ENCODE measurements at regions not wholly inside any gene's neighbourhood (a gene's known extent, or its start where the extent isn't known, plus 50 kb on each side); places are given as distances from the start of the nearest gene placed in this dataset.

- Mint-ChIP-seq H3K27me3 (ENCODE audit: low read depth) (no peaks in the 10 kb centered on the region), H3K36me3 (ENCODE audit: low read depth) (no peaks in the 10 kb centered on the region), H3K27ac (no peak overlapping the region), H3K4me3 (no peak overlapping the region), H3K4me1 (ENCODE audit: low read depth) (no peaks in the 10 kb centered on the region), H3K9me3 (ENCODE audit: insufficient read depth) (no peaks in the 10 kb centered on the region)
- ATAC-seq (no peak), DNase-seq (no peak)
- POLR2A ChIA-PET, result no interaction called here
- CTCF ChIA-PET, result interaction anchor here (0.6 kb wide), 1 partner anchor 694 kb away, joined by 4 read pairs; no protein-coding TSS in a partner anchor
Observed at GRCh38 chr2:164068063-164068462, 332.3 kb upstream of the FIGN start.

- Mint-ChIP-seq H3K27ac (no peak overlapping the region), H3K27me3 (ENCODE audit: low read depth) (no peaks in the 10 kb centered on the region), H3K9me3 (ENCODE audit: insufficient read depth) (no peaks in the 10 kb centered on the region), H3K36me3 (ENCODE audit: low read depth) (no peaks in the 10 kb centered on the region), H3K4me3 (no peak overlapping the region), H3K4me1 (ENCODE audit: low read depth) (no peaks in the 10 kb centered on the region)
- ChIA-PET CTCF (no interaction called here), POLR2A (no interaction called here)
- ATAC-seq (no peak), DNase-seq (no peak)
Observed at GRCh38 chr2:164066095-164066494, 330.3 kb upstream of the FIGN start.

GRCh38 chr2:164065038-164065437, 329.2 kb upstream of the FIGN start:
- CTCF ChIA-PET, result no interaction called here
- no peaks in the 10 kb centered on the region for H3K27me3 Mint-ChIP-seq (ENCODE audit: low read depth)

GRCh38 chr2:164061129-164061746, 325.4 kb upstream of the FIGN start:
- Mint-ChIP-seq H3K4me3 (no peak overlapping the region), H3K9me3 (ENCODE audit: insufficient read depth) (no peaks in the 10 kb centered on the region), H3K36me3 (ENCODE audit: low read depth) (no peaks in the 10 kb centered on the region), H3K27ac (no peak overlapping the region), H3K27me3 (ENCODE audit: low read depth) (no peaks in the 10 kb centered on the region), H3K4me1 (ENCODE audit: low read depth) (no peaks in the 10 kb centered on the region)
- no peak for DNase-seq
- POLR2A ChIA-PET, result no interaction called here
- no peak for ATAC-seq
- CTCF ChIA-PET, result interaction anchor here (0.7 to 0.8 kb wide), 2 partner anchors 649 to 715 kb away, joined by 3 to 4 read pairs; no protein-coding TSS in a partner anchor

More at GRCh38 chr2:164065038-164065437, 329.2 kb upstream of the FIGN start:
- H3K4me3 Mint-ChIP-seq, result no peak overlapping the region
- H3K4me1 Mint-ChIP-seq (ENCODE audit: low read depth), result no peaks in the 10 kb centered on the region
- no peaks in the 10 kb centered on the region for H3K9me3 Mint-ChIP-seq (ENCODE audit: insufficient read depth)
- ATAC-seq, result no peak
- DNase-seq, result no peak
- POLR2A ChIA-PET, result no interaction called here
- no peaks in the 10 kb centered on the region for H3K36me3 Mint-ChIP-seq (ENCODE audit: low read depth)
- no peak overlapping the region for H3K27ac Mint-ChIP-seq

- H3K36me3 Mint-ChIP-seq (ENCODE audit: low read depth), result no peaks in the 10 kb centered on the region
- ATAC-seq (no peak), DNase-seq (no peak)
- no peaks in the 10 kb centered on the region for H3K4me1 Mint-ChIP-seq (ENCODE audit: low read depth)
- POLR2A ChIA-PET, result no interaction called here
- CTCF ChIA-PET, result no interaction called here
- H3K4me3 Mint-ChIP-seq, result no peak overlapping the region
- H3K27ac Mint-ChIP-seq, result no peak overlapping the region
- no peaks in the 10 kb centered on the region for H3K27me3 Mint-ChIP-seq (ENCODE audit: low read depth)
- no peaks in the 10 kb centered on the region for H3K9me3 Mint-ChIP-seq (ENCODE audit: insufficient read depth)
Observed at GRCh38 chr2:164060031-164060430, 324.2 kb upstream of the FIGN start.

GRCh38 chr2:164055623-164056022, 319.8 kb upstream of the FIGN start:
- H3K27ac Mint-ChIP-seq, result no peak overlapping the region
- no peaks in the 10 kb centered on the region for H3K4me1 Mint-ChIP-seq (ENCODE audit: low read depth)
- H3K9me3 Mint-ChIP-seq (ENCODE audit: insufficient read depth), result no peaks in the 10 kb centered on the region
- no peak overlapping the region for H3K4me3 Mint-ChIP-seq
- ChIA-PET CTCF (no interaction called here), POLR2A (no interaction called here)
- ATAC-seq (no peak), DNase-seq (no peak)
- H3K36me3 Mint-ChIP-seq (ENCODE audit: low read depth), result no peaks in the 10 kb centered on the region
- H3K27me3 Mint-ChIP-seq (ENCODE audit: low read depth), result no peaks in the 10 kb centered on the region

- ChIA-PET CTCF (no interaction called here), POLR2A (no interaction called here)
- Mint-ChIP-seq H3K36me3 (ENCODE audit: low read depth) (no peaks in the 10 kb centered on the region), H3K4me3 (no peak overlapping the region), H3K4me1 (ENCODE audit: low read depth) (no peaks in the 10 kb centered on the region), H3K27ac (no peak overlapping the region), H3K9me3 (ENCODE audit: insufficient read depth) (no peaks in the 10 kb centered on the region), H3K27me3 (ENCODE audit: low read depth) (no peaks in the 10 kb centered on the region)
- no peak for ATAC-seq
- DNase-seq, result no peak
Observed at GRCh38 chr2:164054651-164055050, 318.8 kb upstream of the FIGN start.

- no peak for DNase-seq
- H3K27me3 Mint-ChIP-seq (ENCODE audit: low read depth), result no peaks in the 10 kb centered on the region
- ATAC-seq, result no peak
- H3K9me3 Mint-ChIP-seq (ENCODE audit: insufficient read depth), result no peaks in the 10 kb centered on the region
- CTCF ChIA-PET, result no interaction called here
- H3K36me3 Mint-ChIP-seq (ENCODE audit: low read depth), result no peaks in the 10 kb centered on the region
- H3K4me1 Mint-ChIP-seq (ENCODE audit: low read depth), result no peaks in the 10 kb centered on the region
- no peak overlapping the region for H3K27ac Mint-ChIP-seq
- POLR2A ChIA-PET, result no interaction called here
- no peak overlapping the region for H3K4me3 Mint-ChIP-seq
Observed at GRCh38 chr2:164053021-164053420, 317.2 kb upstream of the FIGN start.

GRCh38 chr2:164052006-164052405, 316.2 kb upstream of the FIGN start:
- Mint-ChIP-seq H3K27ac (no peak overlapping the region), H3K27me3 (ENCODE audit: low read depth) (no peaks in the 10 kb centered on the region), H3K4me1 (ENCODE audit: low read depth) (no peaks in the 10 kb centered on the region), H3K4me3 (no peak overlapping the region), H3K36me3 (ENCODE audit: low read depth) (no peaks in the 10 kb centered on the region), H3K9me3 (ENCODE audit: insufficient read depth) (no peaks in the 10 kb centered on the region)
- POLR2A ChIA-PET, result no interaction called here
- ATAC-seq (no peak), DNase-seq (no peak)
- CTCF ChIA-PET, result no interaction called here

GRCh38 chr2:164048729-164049128, 312.9 kb upstream of the FIGN start:
- Mint-ChIP-seq H3K9me3 (ENCODE audit: insufficient read depth) (no peaks in the 10 kb centered on the region), H3K36me3 (ENCODE audit: low read depth) (no peaks in the 10 kb centered on the region), H3K4me1 (ENCODE audit: low read depth) (no peaks in the 10 kb centered on the region), H3K27ac (no peak overlapping the region), H3K4me3 (no peak overlapping the region), H3K27me3 (ENCODE audit: low read depth) (no peaks in the 10 kb centered on the region)
- no peak for DNase-seq
- POLR2A ChIA-PET, result no interaction called here
- no peak for ATAC-seq
- CTCF ChIA-PET, result no interaction called here

GRCh38 chr2:164046040-164046439, 310.2 kb upstream of the FIGN start:
- Mint-ChIP-seq H3K4me3 (no peak overlapping the region), H3K9me3 (ENCODE audit: insufficient read depth) (no peaks in the 10 kb centered on the region), H3K4me1 (ENCODE audit: low read depth) (no peaks in the 10 kb centered on the region), H3K27ac (no peak overlapping the region), H3K36me3 (ENCODE audit: low read depth) (no peaks in the 10 kb centered on the region), H3K27me3 (ENCODE audit: low read depth) (no peaks in the 10 kb centered on the region)
- ATAC-seq (no peak), DNase-seq (no peak)
- ChIA-PET POLR2A (interaction anchor here (0.7 kb wide), 1 partner anchor 46 kb away, joined by 3 read pairs; no protein-coding TSS in a partner anchor), CTCF (no interaction called here)

GRCh38 chr2:164044622-164045021, 308.8 kb upstream of the FIGN start:
- Mint-ChIP-seq H3K9me3 (ENCODE audit: insufficient read depth) (no peaks in the 10 kb centered on the region), H3K4me1 (ENCODE audit: low read depth) (no peaks in the 10 kb centered on the region), H3K4me3 (no peak overlapping the region), H3K27ac (no peak overlapping the region), H3K27me3 (ENCODE audit: low read depth) (no peaks in the 10 kb centered on the region), H3K36me3 (ENCODE audit: low read depth) (no peaks in the 10 kb centered on the region)
- CTCF ChIA-PET, result no interaction called here
- POLR2A ChIA-PET, result no interaction called here
- no peak for DNase-seq
- ATAC-seq, result no peak

- Mint-ChIP-seq H3K4me3 (no peak overlapping the region), H3K9me3 (ENCODE audit: insufficient read depth) (no peaks in the 10 kb centered on the region), H3K4me1 (ENCODE audit: low read depth) (no peaks in the 10 kb centered on the region), H3K27me3 (ENCODE audit: low read depth) (no peaks in the 10 kb centered on the region), H3K27ac (no peak overlapping the region), H3K36me3 (ENCODE audit: low read depth) (no peaks in the 10 kb centered on the region)
- no peak for ATAC-seq
- no peak for DNase-seq
- POLR2A ChIA-PET, result no interaction called here
- CTCF ChIA-PET, result no interaction called here
Observed at GRCh38 chr2:164039270-164039669, 303.5 kb upstream of the FIGN start.
